Gastroesophageal sphincter (tissue), 3 donors: ENCODE measurements at regions not wholly inside any gene's neighbourhood (a gene's known extent, or its start where the extent isn't known, plus 50 kb on each side); places are given as distances from the start of the nearest gene placed in this dataset.

ENCODE experiments used
- POLR2A ChIP-seq, 2 donors: fragments of 450-650 bp; IDR thresholded peaks; one replicate each; pipeline ENCODE4 v1.6.1; 2017; ENCODE audit warnings: antibody characterized with exemption in 2 of 2, mild to moderate bottlenecking in 2 of 2, moderate library complexity in 1 of 2
- TF ChIP-seq, protein P1 (sequence below), 4 experiments: fragments of 200-600 bp in 2 of 4; fragments of 450-650 bp in 2 of 4; sonication (generic) in 1 of 4; IDR thresholded peaks; one replicate each; pipeline ENCODE4 v1.5.1; 2017 to 2019; ENCODE audit warnings: antibody characterized with exemption in 4 of 4, mild to moderate bottlenecking in 2 of 4, moderate library complexity in 2 of 4

DNA sequence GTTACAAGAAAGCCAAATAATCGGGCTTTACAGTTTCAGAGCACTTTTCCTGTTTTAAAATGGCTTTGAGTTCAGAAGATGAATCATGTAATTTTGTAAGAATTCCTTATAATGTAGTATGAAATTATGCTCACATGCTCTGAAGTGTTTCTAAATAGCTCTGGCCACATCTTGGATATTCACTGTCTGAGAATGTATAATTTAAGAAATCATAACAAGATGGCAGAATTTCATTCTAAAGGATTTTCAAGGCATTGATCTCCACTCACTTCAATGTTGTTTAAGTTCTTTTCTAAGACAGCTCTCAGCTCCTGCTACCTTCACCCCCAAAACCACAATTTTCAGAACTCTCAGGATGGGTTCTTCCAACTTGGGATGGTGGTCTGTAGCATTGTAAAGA lies 180.1 kb downstream of the DACT1 start:
- TF ChIP-seq, protein P1, sequence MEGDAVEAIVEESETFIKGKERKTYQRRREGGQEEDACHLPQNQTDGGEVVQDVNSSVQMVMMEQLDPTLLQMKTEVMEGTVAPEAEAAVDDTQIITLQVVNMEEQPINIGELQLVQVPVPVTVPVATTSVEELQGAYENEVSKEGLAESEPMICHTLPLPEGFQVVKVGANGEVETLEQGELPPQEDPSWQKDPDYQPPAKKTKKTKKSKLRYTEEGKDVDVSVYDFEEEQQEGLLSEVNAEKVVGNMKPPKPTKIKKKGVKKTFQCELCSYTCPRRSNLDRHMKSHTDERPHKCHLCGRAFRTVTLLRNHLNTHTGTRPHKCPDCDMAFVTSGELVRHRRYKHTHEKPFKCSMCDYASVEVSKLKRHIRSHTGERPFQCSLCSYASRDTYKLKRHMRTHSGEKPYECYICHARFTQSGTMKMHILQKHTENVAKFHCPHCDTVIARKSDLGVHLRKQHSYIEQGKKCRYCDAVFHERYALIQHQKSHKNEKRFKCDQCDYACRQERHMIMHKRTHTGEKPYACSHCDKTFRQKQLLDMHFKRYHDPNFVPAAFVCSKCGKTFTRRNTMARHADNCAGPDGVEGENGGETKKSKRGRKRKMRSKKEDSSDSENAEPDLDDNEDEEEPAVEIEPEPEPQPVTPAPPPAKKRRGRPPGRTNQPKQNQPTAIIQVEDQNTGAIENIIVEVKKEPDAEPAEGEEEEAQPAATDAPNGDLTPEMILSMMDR (IDR thresholded peaks at IDR 0.05), result no peak
- no peak for TF ChIP-seq POLR2A (IDR thresholded peaks at IDR 0.05)
